Stimulated activated CD8-positive, alpha-beta memory T cell treated with anti-CD3 and anti-CD28 coated beads, Interleukin-12 subunit alpha, Interleukin-12 subunit beta, amount 100 ng/mL, for 24 hours (primary cell): ENCODE measurements at regions not wholly inside any gene's neighbourhood (a gene's known extent, or its start where the extent isn't known, plus 50 kb on each side); places are given as distances from the start of the nearest gene placed in this dataset.

ENCODE experiments used
- DNase-seq: peaks from one replicate; pipeline ENCODE4 v3.0.0-alpha.2; 2020; ENCODE audit errors: extremely low read depth

GRCh38 chr2:205937211-205937610 lies 148.8 kb downstream of the INO80D start:
- no peak for DNase-seq

DNA sequence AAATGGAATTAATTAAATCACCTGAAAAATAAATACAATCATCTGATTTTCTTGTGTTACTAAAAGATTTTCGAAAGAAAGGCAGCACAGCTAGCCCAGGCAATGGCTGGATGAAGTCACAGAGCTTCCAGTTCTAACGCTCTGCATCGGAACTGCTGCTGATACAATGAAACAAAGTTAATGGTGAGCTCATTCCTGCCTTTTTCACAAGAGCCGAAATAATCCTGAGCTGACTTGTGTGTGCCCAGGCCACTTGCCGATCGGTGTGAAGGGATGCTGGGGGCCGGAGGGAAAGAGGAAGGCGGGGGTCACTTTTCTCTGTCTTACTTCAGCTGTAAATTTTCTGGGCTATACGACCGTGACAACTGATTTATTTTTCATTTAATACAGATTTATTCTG lies 149.5 kb downstream of the INO80D start:
- no peak for DNase-seq

GRCh38 chr2:205934443-205934842 lies 151.5 kb downstream of the INO80D start:
- DNase-seq, result no peak

- no peak for DNase-seq
Observed at GRCh38 chr2:205932861-205933260, 153.1 kb downstream of the INO80D start.

DNA sequence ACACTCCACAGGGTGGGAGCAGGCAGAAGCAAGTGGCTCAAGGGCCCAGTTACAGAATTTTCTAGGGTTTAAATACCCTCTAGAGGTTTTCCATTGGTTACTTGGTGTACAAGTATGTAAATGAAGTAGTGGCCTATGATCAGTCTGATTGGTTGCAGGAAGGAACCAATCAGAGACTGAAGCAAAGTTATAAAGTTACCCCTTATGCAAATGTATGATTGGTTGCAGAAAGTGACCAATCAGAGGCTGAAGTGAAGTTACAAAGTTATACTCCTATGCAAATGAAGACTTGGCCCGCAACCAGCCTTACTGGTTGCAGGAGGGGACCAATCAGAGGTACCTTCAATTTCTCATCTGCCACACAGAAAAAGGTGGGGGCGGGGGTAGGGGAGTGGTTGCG lies 154.6 kb downstream of the INO80D start:
- DNase-seq, result no peak

DNA sequence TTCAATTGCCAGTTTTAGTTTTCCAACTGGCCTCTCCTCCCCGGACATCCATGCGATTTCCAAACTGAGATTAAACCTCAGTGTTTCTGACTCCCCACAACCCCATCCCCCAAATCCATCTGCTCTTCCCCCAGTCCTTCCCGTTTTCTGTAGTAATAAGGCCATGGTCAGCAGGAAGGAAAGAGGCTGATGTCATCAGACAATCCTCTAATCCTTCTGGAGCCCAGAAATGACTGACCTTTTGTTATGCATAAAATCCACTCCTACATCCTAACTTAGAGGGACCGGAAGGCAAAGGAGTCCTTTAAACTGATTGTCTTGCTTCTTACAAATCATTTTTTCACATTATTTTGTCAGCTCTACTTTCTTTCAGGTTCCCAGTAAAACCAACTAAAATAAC lies 155.8 kb downstream of the INO80D start:
- no peak for DNase-seq

DNA sequence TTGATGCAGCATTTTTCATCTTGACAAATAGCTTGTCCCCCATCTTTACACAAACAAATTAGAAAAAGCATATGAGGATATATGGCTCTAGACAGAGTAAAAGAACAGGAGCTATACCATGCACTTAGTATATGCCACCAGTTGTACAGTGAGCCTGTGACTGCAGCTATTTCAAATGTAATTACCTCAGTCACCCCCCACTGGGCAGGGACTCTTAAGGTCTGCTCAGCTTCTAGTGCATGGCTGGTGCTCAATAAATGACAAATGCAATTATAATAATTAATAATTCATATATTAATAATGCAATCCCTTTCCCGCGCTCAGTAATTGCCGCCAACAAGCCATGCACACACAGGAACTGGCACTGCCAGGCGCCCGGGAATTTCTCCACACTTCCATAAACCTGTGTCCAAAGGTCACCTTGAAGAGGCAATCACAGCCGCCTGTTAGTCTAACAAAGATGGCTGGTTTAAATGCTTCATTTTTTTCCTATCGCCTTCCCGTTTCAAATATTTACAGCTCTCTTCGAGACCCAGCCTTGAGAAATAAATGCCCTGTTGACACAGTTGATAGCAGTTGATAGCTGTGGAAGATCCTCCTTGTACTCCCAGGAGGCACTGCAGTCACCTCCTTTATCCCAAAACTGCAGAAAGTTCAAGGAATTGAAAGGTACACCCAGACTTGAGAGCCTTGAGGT lies 156.6 kb downstream of the INO80D start:
- no peak for DNase-seq

- peak; percentile 30 for DNase-seq
Observed at GRCh38 chr2:205925373-205926337, 160.3 kb downstream of the INO80D start.

DNA sequence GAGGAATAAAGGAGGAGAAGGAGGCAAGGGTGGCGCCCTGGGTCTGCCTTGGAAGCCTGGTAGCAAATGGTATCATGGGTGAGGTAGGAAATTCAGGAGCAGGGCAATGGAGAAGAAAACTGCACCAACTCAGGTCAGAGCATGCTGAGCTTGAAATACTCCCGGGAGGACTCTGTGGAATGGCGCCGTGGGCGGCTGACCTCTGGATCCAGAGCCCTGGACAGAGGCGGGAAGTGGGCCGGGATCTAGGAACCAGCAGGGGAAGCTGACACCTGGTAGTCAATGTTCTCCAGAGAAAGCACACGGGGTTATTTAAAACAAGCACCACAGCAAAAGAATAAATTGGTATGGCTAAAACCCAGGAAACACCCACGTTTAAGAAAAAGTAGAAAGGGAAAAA lies 161.3 kb downstream of the INO80D start:
- DNase-seq, result no peak

DNA sequence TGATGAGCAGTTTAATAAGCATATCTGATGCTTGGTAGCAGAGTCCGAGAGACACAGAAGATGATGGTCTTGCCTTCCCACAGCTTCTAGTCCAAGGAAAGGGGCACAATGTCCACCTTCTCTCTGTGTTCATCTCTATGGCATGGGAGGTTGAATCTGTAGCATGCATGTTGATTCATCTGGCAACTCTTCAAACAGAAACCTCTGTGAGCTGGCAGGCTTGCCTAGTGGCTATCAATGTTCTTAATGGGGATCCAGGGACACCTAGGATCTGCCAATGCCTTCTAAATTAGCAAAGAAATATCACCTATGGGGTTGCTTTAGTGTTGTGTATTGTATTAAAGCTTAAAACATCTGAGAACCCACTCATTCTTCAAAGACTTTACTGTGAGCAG lies 170.8 kb downstream of the INO80D start:
- no peak for DNase-seq

DNA sequence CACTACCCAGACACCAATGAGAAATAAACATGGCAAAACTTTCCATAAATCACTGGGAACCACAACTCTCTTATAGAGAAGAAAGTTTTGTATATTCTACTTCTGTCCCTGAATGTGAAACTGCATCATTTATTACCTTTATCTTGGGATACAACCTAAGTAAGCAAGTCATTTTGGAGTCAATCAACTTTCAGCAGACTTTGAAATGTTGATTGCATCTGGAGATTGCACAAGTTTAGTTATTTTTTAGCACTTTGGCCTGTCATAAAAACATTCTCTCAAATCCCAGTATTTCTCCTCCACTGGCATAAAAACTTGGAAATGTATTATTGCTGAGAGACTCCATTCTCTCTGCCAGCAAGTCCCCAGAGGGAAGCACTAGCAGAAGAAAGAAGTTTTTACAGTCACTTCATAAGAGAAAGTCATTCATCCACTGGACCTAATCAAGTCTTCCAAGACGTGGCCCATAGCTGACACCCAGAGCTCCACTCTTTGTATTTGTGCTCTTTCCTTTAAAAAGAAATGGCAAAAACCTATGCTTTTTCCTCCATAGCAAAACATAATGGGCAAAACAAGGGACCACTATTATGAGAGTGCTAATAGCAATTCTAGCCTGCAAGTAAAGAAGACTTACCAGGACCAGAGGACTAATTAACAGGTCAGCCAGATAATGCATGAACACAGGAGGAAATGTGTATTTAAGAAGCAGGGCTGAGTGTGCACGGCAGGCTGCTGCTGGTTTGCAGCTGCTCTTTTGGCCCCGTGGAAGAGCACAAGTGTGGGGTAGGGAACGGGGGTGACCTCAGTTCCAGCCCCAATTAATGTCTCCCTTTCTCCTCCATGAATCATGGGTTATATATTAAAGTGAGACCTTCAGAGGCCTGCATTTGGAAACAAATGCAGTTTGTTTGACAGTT lies 171.5 kb downstream of the INO80D start:
- DNase-seq, result no peak

DNA sequence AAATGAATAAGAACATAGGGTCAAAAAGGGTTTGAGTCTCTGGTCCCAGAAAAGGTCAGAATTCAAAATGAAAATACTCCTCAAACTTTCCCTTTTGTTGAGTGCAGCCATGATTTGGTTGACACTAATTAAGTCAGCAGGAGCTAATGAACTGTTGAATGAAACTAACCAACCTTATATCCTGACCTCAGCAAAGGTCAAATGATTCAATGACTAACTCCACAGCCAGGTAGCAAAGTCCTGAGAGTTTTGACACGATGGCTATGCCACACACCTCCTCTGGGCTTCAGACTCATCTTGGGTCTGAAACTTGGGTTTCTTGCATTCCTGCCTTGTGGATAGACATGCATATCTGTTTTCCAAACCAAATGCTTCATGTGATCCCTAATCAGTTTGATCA lies 172.3 kb downstream of the INO80D start:
- DNase-seq, result no peak

GRCh38 chr2:205911306-205911705 lies 174.7 kb downstream of the INO80D start:
- no peak for DNase-seq

DNA sequence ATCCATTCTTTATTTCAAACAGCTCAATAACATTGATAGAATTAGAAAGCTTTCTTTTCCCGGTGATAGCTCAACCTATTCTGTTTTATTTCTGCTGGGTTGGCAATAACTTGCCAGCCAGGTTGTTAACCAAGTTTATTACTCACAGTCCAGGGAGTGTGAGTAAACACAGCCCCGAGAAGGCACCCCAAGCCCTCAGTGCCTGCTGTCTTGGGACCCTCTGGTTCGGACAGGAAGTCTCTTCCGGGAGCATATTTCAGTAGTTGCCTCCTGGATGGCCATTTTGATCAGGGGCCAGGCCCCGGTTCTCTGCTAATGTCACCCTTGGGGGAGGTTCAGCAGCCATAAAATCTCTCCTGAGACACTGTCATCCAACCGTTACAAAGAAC lies 176.8 kb downstream of the INO80D start:
- no peak for DNase-seq

- DNase-seq, result no peak
Observed at GRCh38 chr2:205908212-205909183, 177.5 kb downstream of the INO80D start.

DNA sequence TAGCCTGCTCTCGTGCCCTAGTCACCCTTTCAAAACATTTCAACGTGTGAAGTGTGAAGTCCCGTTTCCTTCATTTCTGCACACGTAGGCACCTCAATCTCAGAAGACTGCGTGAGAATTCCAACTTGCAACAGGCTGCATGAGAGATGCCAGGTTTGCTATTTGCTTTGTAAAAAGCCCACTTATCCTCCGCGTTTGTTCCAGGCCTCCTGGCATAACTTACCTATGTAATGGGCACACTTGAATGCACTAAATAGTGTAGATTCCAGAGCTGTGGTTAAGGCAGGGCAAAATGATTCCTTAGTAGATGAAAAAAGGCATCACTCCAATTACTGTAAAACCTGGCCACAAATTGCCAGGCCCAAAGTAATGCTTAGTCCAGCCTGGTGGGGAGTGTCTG lies 179.6 kb downstream of the INO80D start:
- DNase-seq, result no peak

GRCh38 chr2:205905576-205905975 lies 180.4 kb downstream of the INO80D start:
- DNase-seq, result no peak

DNA sequence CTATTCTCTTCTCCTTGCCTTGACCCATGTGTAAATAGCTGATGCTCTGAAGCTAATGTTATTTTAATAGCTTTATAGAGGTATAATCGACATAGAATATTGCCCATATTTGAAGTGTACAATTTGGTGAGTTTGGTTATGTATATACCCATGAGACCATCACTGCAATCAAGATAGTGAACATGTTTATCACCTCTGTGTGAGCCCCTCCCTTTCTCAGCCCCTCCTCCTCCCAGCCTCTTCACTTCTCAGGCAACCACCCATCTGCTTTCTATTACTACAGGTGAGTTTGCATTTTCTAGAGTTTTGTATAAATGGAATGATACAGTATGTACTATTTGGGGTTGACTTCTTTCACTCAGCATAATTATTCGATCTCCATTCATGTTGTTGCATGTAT lies 181.1 kb downstream of the INO80D start:
- DNase-seq, result no peak

- DNase-seq, result no peak
Observed at GRCh38 chr2:205903549-205904129, 182.3 kb downstream of the INO80D start.

DNA sequence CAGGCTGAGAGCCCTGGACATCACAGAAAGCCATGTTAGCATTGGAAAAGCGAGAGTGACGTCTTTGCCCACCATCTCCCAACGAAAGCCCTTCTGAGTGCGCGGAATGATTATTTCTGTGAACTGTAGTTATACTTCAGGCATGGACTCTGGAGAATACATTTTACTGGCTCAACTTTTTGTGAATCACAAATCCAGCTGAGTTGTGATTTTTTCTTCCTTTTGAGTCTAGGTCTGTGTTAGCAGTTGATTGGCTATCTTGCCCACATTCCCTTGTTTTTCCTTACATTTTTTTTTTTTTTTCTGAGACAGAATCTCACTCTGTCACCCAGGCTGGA lies 183.1 kb downstream of the INO80D start:
- DNase-seq, result no peak
